HFFc6 (cell line): ENCODE measurements at regions not wholly inside any gene's neighbourhood (a gene's known extent, or its start where the extent isn't known, plus 50 kb on each side); places are given as distances from the start of the nearest gene placed in this dataset.

Experiments used
- DNase-seq: peaks from one replicate; pipeline ENCODE4 v3.0.0-alpha.2; 2018
- H3K27ac Mint-ChIP-seq: 2 replicates; pipeline ENCODE4 v1.8.0; 2020; ENCODE audit warnings: mild to moderate bottlenecking, mixed read lengths
- H3K27me3 Mint-ChIP-seq: 2 replicates; pipeline ENCODE4 v1.8.0; 2021; ENCODE audit warnings: mild to moderate bottlenecking, moderate library complexity, mixed read lengths; ENCODE audit not compliant: insufficient read depth
- H3K36me3 Mint-ChIP-seq: 2 replicates; pipeline ENCODE4 v1.8.0; 2021; ENCODE audit warnings: low read depth, mixed read lengths
- H3K4me1 Mint-ChIP-seq: 2 replicates; pipeline ENCODE4 v1.8.0; 2020; ENCODE audit warnings: low read depth, mixed read lengths
- H3K4me3 Mint-ChIP-seq: 2 replicates; pipeline ENCODE4 v1.8.0; 2020; ENCODE audit warnings: mild to moderate bottlenecking, moderate library complexity, mixed read lengths
- H3K9me3 Mint-ChIP-seq: 2 replicates; pipeline ENCODE4 v1.8.0; 2020; ENCODE audit warnings: mild to moderate bottlenecking, mixed read lengths
- TF ChIP-seq, protein P1 (sequence below): fragments of 200-600 bp; sonication (generic); IDR thresholded peaks from 2 replicates; pipeline ENCODE4 v1.5.0; 2021; ENCODE audit warnings: antibody characterized with exemption, mild to moderate bottlenecking

DNA sequence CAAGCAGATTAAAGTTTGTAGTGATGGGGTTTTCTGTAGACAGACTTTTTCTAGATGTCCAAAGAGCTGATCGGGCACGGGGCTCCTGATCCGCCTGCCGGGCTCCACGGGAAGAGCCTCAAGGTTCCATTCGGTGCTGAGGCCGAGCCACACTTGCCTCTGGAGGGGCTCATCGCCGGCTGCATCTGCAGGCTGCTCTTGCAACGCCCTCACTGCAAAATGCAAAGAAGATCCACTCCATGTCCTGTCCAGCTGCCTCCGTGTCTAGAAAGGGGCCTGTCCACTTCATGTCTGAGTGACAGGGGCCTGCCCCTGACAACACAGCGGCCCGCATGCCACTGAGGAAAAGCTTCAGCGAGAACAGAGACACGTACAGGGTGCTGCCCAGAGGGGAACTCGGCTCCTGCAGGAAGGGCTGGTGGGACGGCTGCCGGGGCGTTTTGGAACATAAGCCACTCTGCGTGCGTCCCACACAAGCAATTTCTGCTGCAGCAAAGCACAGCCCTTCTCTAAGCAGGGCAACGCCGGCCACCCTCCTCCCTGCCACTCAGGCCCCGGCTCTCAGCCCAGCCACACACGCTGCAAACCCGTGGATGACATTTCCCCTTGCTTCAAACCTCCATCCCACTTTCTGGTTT, 53.6 kb upstream of the CTDP1 start:
- H3K4me1 Mint-ChIP-seq, result peaks cover 7% of the 10 kb centered on the region; the same call in 1 of the 2 replicates
- H3K36me3 Mint-ChIP-seq, result no peaks in the 10 kb centered on the region
- TF ChIP-seq, protein P1, sequence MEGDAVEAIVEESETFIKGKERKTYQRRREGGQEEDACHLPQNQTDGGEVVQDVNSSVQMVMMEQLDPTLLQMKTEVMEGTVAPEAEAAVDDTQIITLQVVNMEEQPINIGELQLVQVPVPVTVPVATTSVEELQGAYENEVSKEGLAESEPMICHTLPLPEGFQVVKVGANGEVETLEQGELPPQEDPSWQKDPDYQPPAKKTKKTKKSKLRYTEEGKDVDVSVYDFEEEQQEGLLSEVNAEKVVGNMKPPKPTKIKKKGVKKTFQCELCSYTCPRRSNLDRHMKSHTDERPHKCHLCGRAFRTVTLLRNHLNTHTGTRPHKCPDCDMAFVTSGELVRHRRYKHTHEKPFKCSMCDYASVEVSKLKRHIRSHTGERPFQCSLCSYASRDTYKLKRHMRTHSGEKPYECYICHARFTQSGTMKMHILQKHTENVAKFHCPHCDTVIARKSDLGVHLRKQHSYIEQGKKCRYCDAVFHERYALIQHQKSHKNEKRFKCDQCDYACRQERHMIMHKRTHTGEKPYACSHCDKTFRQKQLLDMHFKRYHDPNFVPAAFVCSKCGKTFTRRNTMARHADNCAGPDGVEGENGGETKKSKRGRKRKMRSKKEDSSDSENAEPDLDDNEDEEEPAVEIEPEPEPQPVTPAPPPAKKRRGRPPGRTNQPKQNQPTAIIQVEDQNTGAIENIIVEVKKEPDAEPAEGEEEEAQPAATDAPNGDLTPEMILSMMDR, result no peak
- DNase-seq, result no peak
- H3K9me3 Mint-ChIP-seq, result no peaks in the 10 kb centered on the region; the same call in 1 of the 2 replicates
- no peak overlapping the region for H3K27ac Mint-ChIP-seq
- H3K27me3 Mint-ChIP-seq, result peaks cover 41% of the 10 kb centered on the region
- H3K4me3 Mint-ChIP-seq, result no peak overlapping the region

DNA sequence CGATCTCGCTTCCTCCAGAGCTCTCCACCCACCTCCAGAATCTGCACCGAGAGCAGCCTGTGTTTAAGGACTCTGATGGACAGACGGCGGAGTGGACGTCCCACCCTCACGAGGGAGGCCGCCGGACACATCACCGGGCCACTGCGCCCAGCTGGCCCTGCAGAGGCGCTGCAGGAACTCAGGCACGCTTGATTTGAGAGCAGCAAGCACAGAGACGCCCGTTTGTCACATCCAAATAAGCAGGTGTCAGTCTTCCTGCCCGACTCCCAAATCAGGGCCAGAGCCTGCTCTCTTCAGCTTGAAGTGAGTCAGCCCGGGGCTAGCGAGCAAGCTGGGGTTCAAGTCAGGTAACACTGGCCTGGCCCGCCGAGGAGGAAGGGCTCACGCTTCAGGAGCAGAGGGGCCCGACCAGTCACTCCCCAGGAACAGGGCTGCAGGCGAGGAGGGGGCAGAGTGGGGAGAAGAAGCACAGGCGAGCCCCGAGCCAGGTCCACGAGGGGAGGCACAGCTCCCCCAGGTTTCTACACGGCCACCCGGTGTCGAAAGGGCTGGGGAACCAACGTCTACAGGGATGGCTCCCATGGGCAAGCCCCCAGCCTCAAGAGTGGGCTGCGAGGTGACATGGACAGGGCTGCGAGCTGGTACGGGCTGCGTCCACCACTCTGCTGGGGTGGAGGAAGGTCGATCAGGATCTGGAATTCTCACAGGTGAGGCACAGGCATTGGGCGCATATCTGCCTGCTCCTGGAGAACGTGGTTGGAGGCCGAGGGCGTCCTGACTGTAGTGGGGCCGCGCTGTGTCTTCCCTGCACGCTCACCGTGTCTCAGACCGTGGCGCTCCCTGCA, 52.5 kb upstream of the CTDP1 start:
- TF ChIP-seq, protein P1, result no peak
- no peaks in the 10 kb centered on the region for H3K36me3 Mint-ChIP-seq
- no peak overlapping the region for H3K4me3 Mint-ChIP-seq
- DNase-seq, result no peak
- no peak overlapping the region for H3K27ac Mint-ChIP-seq
- no peaks in the 10 kb centered on the region; the same call in 1 of the 2 replicates for H3K9me3 Mint-ChIP-seq
- H3K4me1 Mint-ChIP-seq, result peaks cover 7% of the 10 kb centered on the region; the same call in 1 of the 2 replicates
- H3K27me3 Mint-ChIP-seq, result peaks cover 41% of the 10 kb centered on the region

DNA sequence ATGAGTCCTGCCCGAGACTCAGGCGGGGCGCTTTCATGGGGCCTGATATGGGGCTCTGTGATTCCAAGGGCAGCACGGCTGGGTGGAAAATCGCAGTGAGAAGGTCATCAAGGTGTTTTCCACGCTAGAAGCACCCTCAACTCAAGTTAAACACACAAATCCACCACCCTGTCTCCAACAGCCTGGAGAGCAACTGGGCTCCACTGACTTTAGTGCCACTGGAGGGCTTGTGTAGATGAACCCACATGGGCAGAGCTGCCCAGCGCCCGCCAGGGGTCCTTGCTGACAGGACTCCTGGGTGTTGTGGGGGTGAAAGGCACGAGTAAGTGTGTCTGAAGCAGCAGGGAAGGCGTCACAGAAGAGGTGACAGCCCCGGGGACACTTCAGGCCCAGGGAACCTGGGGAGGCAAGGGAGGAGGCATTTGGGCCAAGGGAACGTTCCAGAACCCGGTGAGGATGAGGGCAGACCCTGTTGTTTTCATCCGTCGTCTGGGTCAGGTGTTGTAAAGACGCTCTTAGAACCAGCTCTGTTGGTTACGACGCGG, 51.8 kb upstream of the CTDP1 start:
- no peaks in the 10 kb centered on the region for H3K36me3 Mint-ChIP-seq
- H3K4me3 Mint-ChIP-seq, result no peak overlapping the region
- H3K27ac Mint-ChIP-seq, result no peak overlapping the region
- H3K27me3 Mint-ChIP-seq, result peaks cover 41% of the 10 kb centered on the region
- peaks cover 7% of the 10 kb centered on the region; the same call in 1 of the 2 replicates for H3K4me1 Mint-ChIP-seq
- no peak for DNase-seq
- no peaks in the 10 kb centered on the region; the same call in 1 of the 2 replicates for H3K9me3 Mint-ChIP-seq
- TF ChIP-seq, protein P1, result no peak

DNA sequence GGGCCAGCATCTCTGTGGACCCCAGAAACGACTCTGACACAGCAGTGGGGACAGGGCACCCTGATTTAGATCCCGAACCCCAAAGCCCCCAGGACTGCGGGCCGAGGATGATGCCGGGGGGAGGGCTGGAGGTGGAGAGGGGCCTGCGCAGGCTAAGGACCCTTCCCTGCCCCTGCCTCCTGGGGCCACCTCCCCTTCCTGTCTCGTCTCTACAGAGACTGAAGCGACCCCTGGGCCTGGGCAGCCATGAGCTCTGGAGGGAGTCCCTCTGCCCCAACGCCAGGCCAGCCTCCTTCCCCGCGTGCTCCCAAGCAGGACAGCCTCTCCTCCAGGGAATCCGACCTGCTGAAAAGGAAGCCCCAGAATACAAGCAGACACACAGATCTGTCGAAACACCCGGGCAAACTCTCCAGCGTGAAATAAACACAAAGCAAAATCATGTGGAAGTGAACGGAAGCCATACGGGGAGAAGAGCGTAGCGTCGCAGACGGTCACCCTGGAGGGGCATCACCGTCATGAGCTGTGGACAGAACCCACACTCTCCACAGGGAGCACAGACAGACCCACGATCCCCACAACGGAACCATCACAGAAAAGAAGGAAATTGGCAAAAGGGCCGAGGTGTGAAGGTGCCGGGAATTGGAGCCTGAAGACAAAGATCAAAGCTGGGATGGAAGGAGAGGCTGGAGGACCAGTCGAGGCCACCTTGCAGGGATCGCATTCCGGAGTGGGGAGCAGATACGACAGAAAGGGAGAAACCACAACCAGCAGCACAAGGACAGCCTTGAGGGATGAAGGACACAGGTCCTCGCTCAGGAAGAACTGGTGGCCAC, 51.0 kb upstream of the CTDP1 start:
- Mint-ChIP-seq H3K27me3 (peaks cover 41% of the 10 kb centered on the region), H3K27ac (no peak overlapping the region), H3K4me3 (no peak overlapping the region), H3K9me3 (peaks cover 6% of the 10 kb centered on the region), H3K36me3 (peaks cover 3% of the 10 kb centered on the region; the same call in 1 of the 2 replicates), H3K4me1 (peaks cover 7% of the 10 kb centered on the region; the same call in 1 of the 2 replicates)
- no peak for DNase-seq
- TF ChIP-seq, protein P1, result no peak

DNA sequence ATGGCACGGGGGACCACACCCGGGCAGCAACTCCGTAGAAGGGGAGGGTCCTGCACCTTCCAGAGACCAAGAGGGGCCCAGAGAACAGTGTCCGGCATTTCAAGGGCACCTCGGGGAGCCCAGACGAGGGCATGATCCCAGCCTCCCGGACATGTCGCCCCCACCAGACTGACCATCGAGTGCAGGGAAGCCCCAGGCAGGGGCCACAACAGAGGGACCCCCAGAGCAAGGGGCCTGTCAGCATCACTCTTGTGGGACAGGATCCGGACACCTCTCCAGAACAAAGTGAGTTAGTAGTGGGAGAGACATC, 50.4 kb upstream of the CTDP1 start:
- H3K4me1 Mint-ChIP-seq, result peaks cover 7% of the 10 kb centered on the region; the same call in 1 of the 2 replicates
- H3K4me3 Mint-ChIP-seq, result no peak overlapping the region
- H3K27ac Mint-ChIP-seq, result no peak overlapping the region
- no peak for DNase-seq
- peaks cover 10% of the 10 kb centered on the region for H3K9me3 Mint-ChIP-seq
- peaks cover 6% of the 10 kb centered on the region; the same call in 1 of the 2 replicates for H3K36me3 Mint-ChIP-seq
- TF ChIP-seq, protein P1, result no peak
- peaks cover 40% of the 10 kb centered on the region for H3K27me3 Mint-ChIP-seq
